Effector memory CD8-positive, alpha-beta T cell (primary cell): ENCODE measurements at regions not wholly inside any gene's neighbourhood (a gene's known extent, or its start where the extent isn't known, plus 50 kb on each side); places are given as distances from the start of the nearest gene placed in this dataset.

Source experiments
- ATAC-seq: fragments of 150-1000 bp; cut with Tn5 transposase; replicated peaks from 2 replicates; pipeline ENCODE4 v1.10.0; 2021; ENCODE audit warnings: mild to moderate bottlenecking, moderate library complexity
- DNase-seq, 3 experiments: peaks; one replicate each; pipeline ENCODE4 v3.0.0; 2021
- H3K27ac Mint-ChIP-seq, 2 donors: one replicate each; pipeline ENCODE4 v1.8.0; 2022; ENCODE audit warnings: mild to moderate bottlenecking in 2 of 2, mixed read lengths in 2 of 2, moderate library complexity in 2 of 2
- H3K27me3 Mint-ChIP-seq, 2 donors: one replicate each; pipeline ENCODE4 v1.8.0; 2022; ENCODE audit warnings: mixed read lengths in 2 of 2
- H3K36me3 Mint-ChIP-seq: one replicate; pipeline ENCODE4 v1.8.0; 2022; ENCODE audit warnings: mild to moderate bottlenecking, moderate library complexity, mixed read lengths; ENCODE audit not compliant: insufficient read depth
- H3K4me1 Mint-ChIP-seq, 2 donors: one replicate each; pipeline ENCODE4 v1.8.0; 2022; ENCODE audit warnings: low read depth in 2 of 2, mixed read lengths in 2 of 2
- H3K4me3 Mint-ChIP-seq, 2 donors: one replicate each; pipeline ENCODE4 v1.8.0; 2022; ENCODE audit warnings: mild to moderate bottlenecking in 2 of 2, mixed read lengths in 2 of 2, moderate library complexity in 2 of 2
- H3K9me3 Mint-ChIP-seq, 2 donors: one replicate each; pipeline ENCODE4 v1.8.0; 2022; ENCODE audit warnings: mixed read lengths in 2 of 2

DNA sequence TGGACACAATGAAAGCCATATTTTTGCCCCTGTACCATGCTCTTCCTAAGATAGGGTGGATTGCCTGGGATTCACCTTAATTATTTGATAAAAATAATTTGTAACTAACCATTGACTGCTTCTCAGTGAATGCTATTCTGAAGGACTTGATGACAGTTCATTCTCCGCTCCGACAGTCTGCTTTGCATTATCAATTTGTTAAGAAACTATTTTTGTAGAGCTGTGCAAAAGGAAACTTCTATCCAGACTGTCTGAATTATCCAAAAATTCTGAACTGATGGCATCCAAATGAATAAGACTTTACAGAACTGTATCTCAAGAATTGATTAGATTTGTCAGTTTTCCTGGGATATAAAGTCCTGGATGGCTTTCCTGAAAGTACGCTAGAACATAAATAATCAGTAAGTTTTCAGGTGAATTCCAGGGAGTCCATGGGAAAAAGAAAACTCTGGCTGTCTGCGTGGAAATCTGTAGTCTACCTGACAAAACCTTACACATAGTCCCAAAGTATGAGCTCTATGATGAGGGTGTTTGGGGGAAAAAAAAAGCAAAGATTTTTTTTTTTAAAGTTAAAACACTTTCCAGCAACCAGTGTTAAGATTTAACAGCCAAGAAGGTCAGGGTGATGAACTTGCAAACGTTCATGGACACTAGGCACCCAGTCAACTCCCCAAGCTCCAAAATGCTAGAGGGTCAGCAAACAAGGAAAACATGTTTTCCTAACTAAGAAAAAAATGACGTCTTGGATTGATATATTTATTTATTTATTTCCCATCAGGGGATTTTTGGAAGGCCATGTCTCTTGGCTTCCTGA is 291.1 kb upstream of the TBX3 start:
- H3K27me3 Mint-ChIP-seq, result no peaks in the 10 kb centered on the region
- no peak overlapping the region for H3K4me3 Mint-ChIP-seq
- DNase-seq (no peak), ATAC-seq (no peak)
- H3K36me3 Mint-ChIP-seq, result no peaks in the 10 kb centered on the region
- peaks cover 9 to 33% of the 10 kb centered on the region in 2 donors for H3K9me3 Mint-ChIP-seq
- H3K27ac Mint-ChIP-seq, result no peak overlapping the region
- no peaks in the 10 kb centered on the region for H3K4me1 Mint-ChIP-seq

GRCh38 chr12:114974333-114974732 is 290.4 kb upstream of the TBX3 start:
- DNase-seq (no peak), ATAC-seq (no peak)
- H3K36me3 Mint-ChIP-seq, result no peaks in the 10 kb centered on the region
- H3K4me3 Mint-ChIP-seq, result no peak overlapping the region
- peaks cover 8 to 37% of the 10 kb centered on the region in 2 donors for H3K9me3 Mint-ChIP-seq
- H3K4me1 Mint-ChIP-seq, result no peaks in the 10 kb centered on the region
- no peak overlapping the region for H3K27ac Mint-ChIP-seq
- no peaks in the 10 kb centered on the region for H3K27me3 Mint-ChIP-seq

DNA sequence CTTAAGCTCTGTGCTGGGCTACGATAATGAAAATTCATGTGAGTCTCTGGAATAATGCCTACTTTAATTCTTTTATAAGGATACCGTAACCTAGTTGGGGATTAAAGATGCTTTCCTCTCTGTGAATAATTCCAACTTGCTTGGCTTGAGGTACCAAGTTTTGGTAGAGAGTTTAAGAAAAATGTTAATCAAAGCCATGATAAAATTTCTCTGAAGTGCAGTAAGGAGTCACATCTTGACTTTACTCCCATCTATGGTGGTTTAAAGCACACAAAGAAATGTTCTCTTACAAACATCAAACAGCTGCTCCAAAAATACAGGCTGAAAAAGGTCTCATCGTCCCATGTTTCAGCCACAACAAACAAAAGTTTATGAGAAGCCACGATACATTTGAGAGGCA is 284.8 kb upstream of the TBX3 start:
- DNase-seq (no peak), ATAC-seq (no peak)
- no peaks in the 10 kb centered on the region for H3K4me1 Mint-ChIP-seq
- H3K36me3 Mint-ChIP-seq, result no peaks in the 10 kb centered on the region
- peaks cover 8 to 19% of the 10 kb centered on the region in 2 donors for H3K9me3 Mint-ChIP-seq
- no peak overlapping the region for H3K27ac Mint-ChIP-seq
- H3K27me3 Mint-ChIP-seq, result no peaks in the 10 kb centered on the region
- no peak overlapping the region for H3K4me3 Mint-ChIP-seq

GRCh38 chr12:114967151-114967550 is 283.2 kb upstream of the TBX3 start:
- ATAC-seq (no peak), DNase-seq (no peak)
- H3K36me3 Mint-ChIP-seq, result no peaks in the 10 kb centered on the region
- no peaks in the 10 kb centered on the region for H3K4me1 Mint-ChIP-seq
- peaks cover 6 to 8% of the 10 kb centered on the region in 2 donors for H3K9me3 Mint-ChIP-seq
- H3K27ac Mint-ChIP-seq, result no peak overlapping the region
- H3K27me3 Mint-ChIP-seq, result no peaks in the 10 kb centered on the region
- no peak overlapping the region for H3K4me3 Mint-ChIP-seq

- no peaks in the 10 kb centered on the region for H3K27me3 Mint-ChIP-seq
- H3K9me3 Mint-ChIP-seq, result peaks cover 6 to 8% of the 10 kb centered on the region in 2 donors
- ATAC-seq, result no peak
- no peak overlapping the region for H3K4me3 Mint-ChIP-seq
- no peaks in the 10 kb centered on the region for H3K36me3 Mint-ChIP-seq
- no peak for DNase-seq
- H3K4me1 Mint-ChIP-seq, result no peaks in the 10 kb centered on the region
- H3K27ac Mint-ChIP-seq, result no peak overlapping the region
Measured at GRCh38 chr12:114964841-114965240, 280.9 kb upstream of the TBX3 start.

- peaks cover 0 to 2% of the 10 kb centered on the region in 2 donors for H3K9me3 Mint-ChIP-seq
- DNase-seq (no peak), ATAC-seq (no peak)
- H3K27ac Mint-ChIP-seq, result no peak overlapping the region
- no peaks in the 10 kb centered on the region for H3K27me3 Mint-ChIP-seq
- no peak overlapping the region for H3K4me3 Mint-ChIP-seq
- no peaks in the 10 kb centered on the region for H3K4me1 Mint-ChIP-seq
- H3K36me3 Mint-ChIP-seq, result no peaks in the 10 kb centered on the region
Measured at GRCh38 chr12:114963846-114964245, 279.9 kb upstream of the TBX3 start.

DNA sequence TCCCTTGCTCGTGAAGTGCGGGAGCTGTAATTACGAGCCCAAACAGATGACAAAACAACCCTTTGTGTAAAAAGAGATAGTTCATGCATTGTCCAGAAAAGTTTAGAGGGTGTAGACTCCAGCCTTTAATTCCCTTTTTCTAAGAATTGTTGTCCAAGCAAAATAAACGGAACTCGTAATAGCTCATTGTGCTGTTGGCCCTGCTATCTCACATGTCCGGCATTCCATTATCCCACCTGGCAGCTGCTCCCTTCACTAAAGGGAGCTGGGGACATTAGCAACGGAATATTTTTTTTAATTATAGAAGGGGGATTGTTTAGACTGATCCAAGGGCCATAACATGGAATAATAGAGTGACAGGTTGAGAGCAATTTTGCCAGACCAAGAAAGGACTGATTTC is 277.5 kb upstream of the TBX3 start:
- Mint-ChIP-seq H3K9me3 (peaks cover 4 to 6% of the 10 kb centered on the region in 2 donors), H3K36me3 (no peaks in the 10 kb centered on the region), H3K27me3 (no peaks in the 10 kb centered on the region), H3K27ac (no peak overlapping the region), H3K4me1 (no peaks in the 10 kb centered on the region), H3K4me3 (no peak overlapping the region)
- no peak for DNase-seq
- no peak for ATAC-seq

GRCh38 chr12:114958538-114958937 is 274.6 kb upstream of the TBX3 start:
- ATAC-seq, result no peak
- peaks cover 3 to 6% of the 10 kb centered on the region in 2 donors for H3K9me3 Mint-ChIP-seq
- no peak for DNase-seq
- no peaks in the 10 kb centered on the region for H3K27me3 Mint-ChIP-seq
- H3K4me3 Mint-ChIP-seq, result no peak overlapping the region
- H3K27ac Mint-ChIP-seq, result no peak overlapping the region
- no peaks in the 10 kb centered on the region for H3K4me1 Mint-ChIP-seq
- H3K36me3 Mint-ChIP-seq, result no peaks in the 10 kb centered on the region

DNA sequence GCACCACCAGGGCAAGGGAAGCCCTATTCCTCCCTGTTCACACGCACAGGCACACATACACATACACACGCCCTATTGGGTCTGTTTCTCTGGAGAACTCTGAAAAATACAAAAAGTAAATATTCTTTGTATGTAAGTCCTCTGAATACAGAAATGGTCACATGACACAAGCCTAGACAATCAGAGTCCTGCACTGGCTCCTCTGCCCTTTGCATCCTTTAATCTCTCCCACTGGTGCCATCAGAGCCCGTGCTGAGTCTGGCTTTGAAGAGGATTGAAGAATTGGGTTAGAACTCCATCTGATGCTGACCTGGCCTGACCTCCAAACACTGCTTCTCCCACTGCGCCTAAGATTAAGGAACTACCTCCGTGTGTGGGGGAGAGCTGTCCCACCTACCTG is 273.2 kb upstream of the TBX3 start:
- Mint-ChIP-seq H3K36me3 (no peaks in the 10 kb centered on the region), H3K27ac (no peak overlapping the region), H3K4me3 (no peak overlapping the region), H3K27me3 (no peaks in the 10 kb centered on the region), H3K4me1 (no peaks in the 10 kb centered on the region), H3K9me3 (peaks cover 3 to 6% of the 10 kb centered on the region in 2 donors)
- DNase-seq, result no peak
- ATAC-seq, result no peak

DNA sequence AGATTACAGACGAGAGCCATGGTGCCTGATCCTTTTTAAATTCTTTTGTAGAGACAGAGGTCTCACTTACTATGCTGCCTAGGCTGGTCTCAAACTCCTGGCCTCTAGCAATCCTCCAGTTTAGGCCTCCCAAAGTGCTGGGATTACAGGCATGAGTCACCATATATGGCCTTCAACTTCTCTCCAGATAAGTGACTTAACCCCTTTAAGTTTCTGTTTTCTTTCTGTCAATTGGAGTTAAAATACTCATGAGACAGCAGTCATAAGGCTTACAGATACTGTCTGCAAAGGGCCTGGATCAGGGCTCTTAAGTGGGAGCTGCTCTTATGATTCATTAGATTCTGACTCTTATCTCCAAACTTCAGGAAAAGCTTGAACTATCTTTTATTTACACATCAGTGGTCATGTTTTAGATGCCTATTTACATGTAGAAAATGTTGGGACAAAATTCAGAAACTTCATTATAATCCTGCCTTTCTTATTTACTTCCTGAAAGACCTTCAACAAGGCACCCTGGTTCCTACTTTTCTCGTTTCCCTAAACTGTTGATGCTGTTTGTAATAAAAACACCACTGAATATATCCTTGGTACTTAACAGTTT is 271.5 kb upstream of the TBX3 start:
- H3K36me3 Mint-ChIP-seq, result no peaks in the 10 kb centered on the region
- H3K27ac Mint-ChIP-seq, result no peak overlapping the region
- H3K4me3 Mint-ChIP-seq, result no peak overlapping the region
- DNase-seq (no peak), ATAC-seq (no peak)
- peaks cover 4 to 6% of the 10 kb centered on the region in 2 donors for H3K9me3 Mint-ChIP-seq
- H3K27me3 Mint-ChIP-seq, result no peaks in the 10 kb centered on the region
- H3K4me1 Mint-ChIP-seq, result no peaks in the 10 kb centered on the region

- Mint-ChIP-seq H3K27ac (no peak overlapping the region), H3K4me1 (no peaks in the 10 kb centered on the region), H3K4me3 (no peak overlapping the region), H3K9me3 (peaks cover 4 to 6% of the 10 kb centered on the region in 2 donors), H3K27me3 (no peaks in the 10 kb centered on the region), H3K36me3 (no peaks in the 10 kb centered on the region)
- no peak for ATAC-seq
- DNase-seq, result no peak
Measured at GRCh38 chr12:114954511-114955055, 270.6 kb upstream of the TBX3 start.

DNA sequence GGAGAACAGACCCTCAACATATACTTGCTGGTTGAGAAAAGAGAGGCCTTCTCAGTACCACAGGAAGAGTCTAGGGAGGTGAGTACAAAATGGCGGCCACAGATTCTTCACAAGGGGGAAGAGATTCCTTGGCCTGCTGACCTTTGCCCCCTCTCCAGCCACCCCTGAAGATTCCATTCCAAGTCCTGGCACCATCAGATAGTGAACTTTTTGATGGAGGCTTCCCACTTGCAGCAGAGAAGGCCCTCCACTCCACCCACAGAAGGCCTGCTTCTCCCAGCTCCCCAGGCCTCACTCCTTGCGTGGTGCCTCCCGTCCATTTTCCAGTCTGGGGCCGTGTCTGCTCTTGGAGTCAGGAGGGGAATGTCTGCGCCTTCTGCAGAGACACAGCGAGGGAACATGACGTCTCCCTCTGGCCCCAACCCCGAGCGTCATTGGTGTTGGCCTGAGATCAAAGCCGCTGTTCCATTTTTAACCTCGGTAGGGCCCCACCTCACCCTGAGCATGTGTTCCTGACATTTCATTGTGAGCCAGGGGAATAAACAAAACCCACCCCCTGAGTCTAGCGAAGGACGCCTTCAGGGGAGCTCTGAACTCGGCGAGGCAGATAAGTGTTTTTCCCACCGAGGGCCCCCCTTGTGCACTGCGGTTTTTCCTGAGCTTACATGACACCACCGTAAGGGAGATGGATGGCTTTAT is 268.7 kb upstream of the TBX3 start:
- ATAC-seq (no peak), DNase-seq (no peak)
- Mint-ChIP-seq H3K27ac (no peak overlapping the region), H3K36me3 (no peaks in the 10 kb centered on the region), H3K4me1 (no peaks in the 10 kb centered on the region), H3K4me3 (no peak overlapping the region), H3K27me3 (no peaks in the 10 kb centered on the region), H3K9me3 (peaks cover 4 to 6% of the 10 kb centered on the region in 2 donors)

DNA sequence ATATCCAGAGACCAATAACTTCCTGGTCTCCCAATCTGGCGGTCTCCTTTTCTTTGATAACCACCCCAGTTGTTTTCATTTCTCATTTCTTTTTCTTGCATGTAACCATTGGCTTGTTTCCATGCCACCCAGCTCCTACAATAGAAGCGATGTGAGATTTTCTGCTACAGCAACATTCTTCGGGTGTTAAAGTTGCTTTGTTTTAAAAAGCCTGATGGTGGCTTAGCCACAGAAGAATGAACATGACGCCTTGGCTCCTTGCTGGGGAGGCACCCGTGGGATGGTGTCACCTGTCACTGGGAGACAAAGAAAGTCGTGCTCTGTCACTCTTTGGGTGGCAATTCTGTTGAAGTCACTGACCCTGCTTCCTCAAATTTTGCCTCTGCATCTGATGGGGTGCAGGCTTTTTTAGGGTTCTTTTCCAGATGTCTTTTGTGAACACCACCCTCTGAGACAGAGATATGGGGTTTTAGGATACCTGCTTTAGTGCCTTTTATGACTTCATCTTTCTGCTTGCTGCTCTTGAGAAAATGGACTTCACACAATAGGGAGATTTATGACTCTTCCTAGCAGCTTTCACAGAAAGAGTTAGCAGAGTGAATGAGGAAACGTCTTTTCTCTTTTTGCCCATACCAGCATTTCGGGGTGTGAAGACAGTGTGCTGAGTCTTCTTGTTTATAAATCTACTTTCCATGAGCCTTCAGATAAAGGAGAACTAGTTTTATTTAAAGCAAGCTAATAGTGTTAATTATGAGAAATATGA is 265.3 kb upstream of the TBX3 start:
- Mint-ChIP-seq H3K27me3 (no peaks in the 10 kb centered on the region), H3K36me3 (no peaks in the 10 kb centered on the region), H3K27ac (no peak overlapping the region), H3K4me1 (no peaks in the 10 kb centered on the region), H3K9me3 (peaks cover 0 to 2% of the 10 kb centered on the region in 2 donors), H3K4me3 (no peak overlapping the region)
- ATAC-seq, result no peak
- DNase-seq, result no peak
